ENCODE measurements at regions not wholly inside any gene's neighbourhood (a gene's known extent, or its start where the extent isn't known, plus 50 kb on each side); places are given as distances from the start of the nearest gene placed in this dataset.
"Not testable (repeated sequence)": the region's sequence is repeated elsewhere in the genome, so short reads cannot be mapped to it uniquely, and the experiment has no call there.

DNA sequence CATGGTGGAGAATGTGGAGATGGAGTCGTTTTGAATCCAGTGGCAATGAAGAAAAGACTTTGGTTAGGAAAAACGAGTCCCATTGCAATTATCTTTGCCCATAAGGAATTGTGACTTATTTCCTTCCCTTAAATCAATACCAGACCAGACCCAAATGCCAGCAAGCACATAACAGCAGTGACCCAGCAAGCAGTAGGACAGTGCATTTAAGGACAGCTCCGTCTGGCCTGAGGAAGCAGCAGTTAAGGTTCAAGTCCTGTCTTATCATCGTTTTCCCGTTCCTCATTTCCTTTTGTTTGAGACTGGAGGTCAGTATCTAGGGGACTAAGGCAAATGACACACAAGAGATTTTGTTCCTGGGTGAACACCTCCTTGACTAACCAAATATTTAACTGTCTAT is 74.6 kb upstream of the FAM20A start:
- no peak overlapping the region for H3K27ac ChIP-seq
- no peak overlapping the region for H3K4me3 ChIP-seq
- H3K36me3 ChIP-seq, result no peaks in the 10 kb centered on the region
- intact Hi-C loops (cut with DNase I; ENCODE audit: low total_unique reads), result no loop called here
- no peak for TF ChIP-seq CTCF (IDR thresholded peaks at IDR 0.05)
- no peak for DNase-seq
- no peaks in the 10 kb centered on the region for H3K9me3 ChIP-seq
- no peaks in the 10 kb centered on the region for H3K27me3 ChIP-seq
- no peaks in the 10 kb centered on the region for H3K4me1 ChIP-seq

GRCh38 chr17:68674029-68674925 is 73.1 kb upstream of the FAM20A start:
- no peak for DNase-seq
- no peak for TF ChIP-seq CTCF (IDR thresholded peaks at IDR 0.05)

DNA sequence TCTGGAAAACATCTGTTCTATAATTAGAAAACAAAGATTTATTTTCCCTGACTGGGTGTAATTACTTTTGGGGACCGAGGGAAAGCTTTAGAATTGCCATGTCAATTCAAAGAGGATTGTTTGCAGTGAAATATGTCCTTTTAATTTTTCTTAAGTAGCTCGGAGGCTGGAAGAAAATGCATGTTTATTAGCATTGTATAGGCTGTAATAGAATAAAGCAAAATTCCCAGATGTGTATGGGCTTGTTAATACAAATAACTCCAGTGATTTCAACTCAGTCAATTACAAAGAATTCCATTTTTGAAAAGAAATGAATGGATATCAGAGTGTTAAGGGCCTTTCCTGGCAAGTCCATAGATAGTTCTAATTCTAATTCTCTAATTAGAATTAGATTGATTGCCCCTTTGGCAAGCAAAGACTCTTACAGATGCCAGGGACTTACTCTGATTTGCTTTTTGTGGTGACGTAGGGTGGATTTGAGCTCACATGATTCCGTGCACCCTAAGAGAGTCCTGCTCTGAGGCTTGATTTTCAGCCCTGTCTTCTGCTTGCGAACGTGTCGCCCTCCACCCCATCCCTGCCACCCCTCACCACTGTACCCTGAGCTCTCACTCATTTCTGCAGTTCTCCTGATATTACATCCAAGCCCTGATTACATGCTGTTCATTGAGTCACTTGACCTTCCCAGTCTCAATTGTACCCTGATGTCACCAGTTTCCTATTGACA is 70.0 kb upstream of the FAM20A start:
- no peak for DNase-seq
- Histone ChIP-seq H3K27me3 (no peaks in the 10 kb centered on the region), H3K9me3 (no peaks in the 10 kb centered on the region), H3K27ac (no peak overlapping the region), H3K36me3 (no peaks in the 10 kb centered on the region), H3K4me1 (no peaks in the 10 kb centered on the region), H3K4me3 (no peak overlapping the region)
- TF ChIP-seq CTCF (IDR thresholded peaks at IDR 0.05), result no peak
- intact Hi-C loops (cut with DNase I; ENCODE audit: low total_unique reads), result no loop called here

More at GRCh38 chr17:68674029-68674925, 73.1 kb upstream of the FAM20A start:
- Histone ChIP-seq H3K4me3 (no peak overlapping the region), H3K4me1 (no peaks in the 10 kb centered on the region), H3K27ac (no peak overlapping the region), H3K9me3 (no peaks in the 10 kb centered on the region), H3K27me3 (no peaks in the 10 kb centered on the region), H3K36me3 (no peaks in the 10 kb centered on the region)
- intact Hi-C loops (cut with DNase I; ENCODE audit: low total_unique reads), result no loop called here

DNA sequence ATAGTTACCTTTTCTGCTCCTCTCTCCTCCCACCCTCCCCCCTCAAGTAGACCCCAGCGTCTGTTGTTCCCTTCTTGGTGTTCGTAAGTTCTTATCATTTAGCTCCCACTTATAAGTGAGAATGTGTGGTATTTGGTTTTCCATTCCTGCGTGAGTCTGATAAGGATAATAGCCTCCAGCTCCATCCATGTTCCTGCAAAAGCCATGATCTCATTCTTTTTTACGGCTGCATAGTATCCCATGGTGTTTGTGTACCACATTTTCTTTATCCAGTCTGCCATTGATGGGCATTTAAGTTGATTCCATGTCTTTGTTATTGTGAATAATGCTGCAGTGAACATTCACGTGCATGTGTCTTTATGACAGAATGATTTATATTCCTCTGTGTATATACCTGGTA is 65.3 kb upstream of the FAM20A start:
- intact Hi-C loops (cut with DNase I; ENCODE audit: low total_unique reads); H3K27me3 ChIP-seq; DNase-seq; H3K9me3 ChIP-seq; H3K4me3 ChIP-seq; H3K4me1 ChIP-seq; H3K36me3 ChIP-seq; H3K27ac ChIP-seq: not testable (repeated sequence)

GRCh38 chr17:68665373-68665772 is 64.2 kb upstream of the FAM20A start:
- Histone ChIP-seq H3K27ac (no peak overlapping the region), H3K4me3 (no peak overlapping the region), H3K9me3 (no peaks in the 10 kb centered on the region), H3K36me3 (no peaks in the 10 kb centered on the region), H3K27me3 (no peaks in the 10 kb centered on the region), H3K4me1 (no peaks in the 10 kb centered on the region)
- no peak for TF ChIP-seq CTCF (IDR thresholded peaks at IDR 0.05)
- no peak for DNase-seq
- intact Hi-C loops (cut with DNase I; ENCODE audit: low total_unique reads), result no loop called here

DNA sequence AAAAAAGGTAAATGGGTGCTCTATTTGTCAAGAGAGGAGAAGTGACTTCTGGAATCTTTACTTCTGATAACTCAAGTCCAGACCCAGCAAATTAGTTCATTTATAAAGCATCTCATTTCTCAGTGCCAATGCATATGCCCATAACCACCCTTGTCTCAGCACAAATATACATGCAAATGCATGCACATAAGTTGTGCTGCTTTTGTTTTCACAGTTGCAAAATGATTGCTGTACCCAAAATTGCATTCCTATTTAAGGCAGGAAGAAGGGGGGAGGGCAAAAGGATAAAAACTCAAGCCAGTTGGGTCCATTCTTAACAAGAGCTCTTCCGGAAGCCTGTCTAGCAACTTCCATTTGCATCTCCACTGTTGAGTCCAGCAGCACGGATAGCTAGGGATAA is 61.3 kb upstream of the FAM20A start:
- Histone ChIP-seq H3K4me3 (no peak overlapping the region), H3K27ac (no peak overlapping the region), H3K36me3 (no peaks in the 10 kb centered on the region), H3K9me3 (no peaks in the 10 kb centered on the region), H3K4me1 (no peaks in the 10 kb centered on the region), H3K27me3 (no peaks in the 10 kb centered on the region)
- intact Hi-C loops (cut with DNase I; ENCODE audit: low total_unique reads), result no loop called here
- no peak for DNase-seq
- no peak for TF ChIP-seq CTCF (IDR thresholded peaks at IDR 0.05)

Data from tibial artery (tissue), 4 donors.